SK-N-SH (cell line): ENCODE measurements at regions not wholly inside any gene's neighbourhood (a gene's known extent, or its start where the extent isn't known, plus 50 kb on each side); places are given as distances from the start of the nearest gene placed in this dataset.

Experiments
- CHD2 ChIP-seq: fragments of 150-350 bp; IDR thresholded peaks from 2 replicates; pipeline ENCODE4 v1.6.1; 2018; ENCODE audit warnings: low read length; ENCODE audit not compliant: partially characterized antibody
- CTCF ChIP-seq: fragments of 200-600 bp; sonication (generic); IDR thresholded peaks from 2 replicates; pipeline ENCODE4 v1.6.1; 2017; ENCODE audit warnings: antibody characterized with exemption, mild to moderate bottlenecking, moderate library complexity
- EP300 ChIP-seq, 2 experiments: IDR thresholded peaks; 2 replicates each; pipeline versions ENCODE4 v1.4.0 to v1.6.1; 2012; ENCODE audit warnings: borderline replicate concordance in 1 of 2, low read depth in 1 of 2, low read length in 1 of 2
- EZH2phosphoT487 ChIP-seq: fragments of 200-600 bp; sonication (generic); IDR thresholded peaks from 2 replicates; pipeline ENCODE4 v1.6.1; 2017; ENCODE audit warnings: low read depth, mixed run types, mild to moderate bottlenecking, antibody characterized with exemption, moderate library complexity, borderline replicate concordance
- POLR2AphosphoS5 ChIP-seq: IDR thresholded peaks from 2 replicates; pipeline ENCODE4 v1.6.1; 2012; ENCODE audit warnings: low read depth, low read length
- RAD21 ChIP-seq: IDR thresholded peaks from 2 replicates; pipeline ENCODE4 v1.6.1; 2012; ENCODE audit warnings: mild to moderate bottlenecking, low read length
- TAF1 ChIP-seq: IDR thresholded peaks from 2 replicates; pipeline ENCODE4 v1.6.1; 2012; ENCODE audit warnings: low read depth, mild to moderate bottlenecking, low read length, moderate library complexity, borderline replicate concordance

DNA sequence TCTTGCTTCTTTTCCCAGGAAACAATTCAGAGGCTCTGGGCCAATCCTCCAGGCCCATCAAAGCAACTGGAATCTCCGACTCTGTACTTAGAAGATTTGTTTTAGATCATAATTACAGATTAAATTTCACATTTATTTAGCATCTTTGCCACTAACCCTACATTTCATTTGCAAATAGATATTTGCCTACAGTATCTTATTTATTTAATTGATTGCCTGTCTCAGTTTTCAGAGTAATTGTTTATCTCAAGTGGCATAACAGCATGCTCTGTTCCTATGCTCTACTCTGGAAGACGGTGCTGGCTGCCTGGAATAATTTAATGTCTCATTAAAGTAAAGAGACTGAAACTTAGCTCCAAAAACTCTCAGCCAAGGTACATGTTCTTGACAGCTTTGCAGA lies 213.4 kb downstream of the HNMT start:
- TF ChIP-seq EP300 (IDR thresholded peaks at IDR 0.05; ENCODE audit: borderline replicate concordance in 1 of 2, low read depth in 1 of 2, low read length in 1 of 2) = no peak
- TF ChIP-seq POLR2AphosphoS5 = no peak
- no peak for TF ChIP-seq CHD2
- TF ChIP-seq CTCF = no peak
- TF ChIP-seq RAD21 = no peak
- TF ChIP-seq TAF1 = no peak
- TF ChIP-seq EZH2phosphoT487 = no peak
